ENCODE measurements at regions not wholly inside any gene's neighbourhood (a gene's known extent, or its start where the extent isn't known, plus 50 kb on each side); places are given as distances from the start of the nearest gene placed in this dataset.

- TF ChIP-seq CTCF (IDR thresholded peaks at IDR 0.05; ENCODE audit: low read depth, low read length, poor library complexity, severe bottlenecking) (no peak), EZH2phosphoT487 (IDR thresholded peaks at IDR 0.05; ENCODE audit: borderline replicate concordance, low read length) (no peak)
These were observed 205.7 kb upstream of the ARG1 start for GRCh38 chr6:131367206-131367873.

Measured in DOHH2 (cell line).